Neural crest cell (in vitro differentiated cells): ENCODE measurements at regions not wholly inside any gene's neighbourhood (a gene's known extent, or its start where the extent isn't known, plus 50 kb on each side); places are given as distances from the start of the nearest gene placed in this dataset.

Experiments
- DNase-seq: peaks from one replicate; pipeline ENCODE4 v3.0.0; 2021; ENCODE audit warnings: low read depth, mixed read lengths, low spot score
- H3K27ac Mint-ChIP-seq: one replicate; pipeline ENCODE4 v1.8.0; 2021; ENCODE audit warnings: mild to moderate bottlenecking, mixed read lengths; ENCODE audit not compliant: unreplicated experiment
- H3K27me3 Mint-ChIP-seq: 2 replicates; pipeline ENCODE4 v1.8.0; 2021; ENCODE audit warnings: low read depth, mild to moderate bottlenecking, mixed read lengths
- H3K36me3 Mint-ChIP-seq: 2 replicates; pipeline ENCODE4 v1.8.0; 2021; ENCODE audit warnings: low read depth, mild to moderate bottlenecking, mixed read lengths
- H3K4me1 Mint-ChIP-seq: 2 replicates; pipeline ENCODE4 v1.8.0; 2021; ENCODE audit warnings: mixed read lengths
- H3K4me3 Mint-ChIP-seq: one replicate; pipeline ENCODE4 v1.8.0; 2021; ENCODE audit warnings: mild to moderate bottlenecking, mixed read lengths
- H3K9me3 Mint-ChIP-seq: 2 replicates; pipeline ENCODE4 v1.8.0; 2021; ENCODE audit warnings: mixed read lengths
- TF ChIP-seq, protein P1 (sequence below): fragments of 200-600 bp; sonication (generic); conservative IDR thresholded peaks from 2 replicates; pipeline ENCODE4 v1.5.0; 2021; ENCODE audit warnings: antibody characterized with exemption, mild to moderate bottlenecking

DNA sequence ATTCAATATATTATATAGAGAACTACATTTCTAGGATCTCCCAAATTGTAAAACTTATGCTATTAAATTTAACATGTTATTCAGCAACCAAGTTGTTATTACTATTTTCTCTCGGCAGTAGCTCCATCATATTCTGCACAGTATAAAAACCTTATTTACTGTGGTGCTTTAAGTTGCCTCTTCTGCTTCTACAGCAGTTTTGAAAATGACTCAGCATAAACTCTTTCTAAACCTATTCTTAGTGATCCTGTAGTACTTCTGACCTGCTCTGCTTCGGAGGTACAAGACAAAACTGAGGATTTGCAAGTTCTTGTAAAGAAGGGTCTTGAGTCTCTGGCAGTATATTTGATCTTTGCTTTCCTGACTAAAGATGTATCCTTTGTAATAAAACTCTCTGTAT is 567.2 kb downstream of the TMX3 start:
- Mint-ChIP-seq H3K4me3 (no peak overlapping the region), H3K9me3 (no peaks in the 10 kb centered on the region), H3K27me3 (no peaks in the 10 kb centered on the region), H3K27ac (peak overlapping the region; percentile 5), H3K36me3 (no peaks in the 10 kb centered on the region), H3K4me1 (peaks cover 18% of the 10 kb centered on the region)
- no peak for DNase-seq
- TF ChIP-seq, protein P1, sequence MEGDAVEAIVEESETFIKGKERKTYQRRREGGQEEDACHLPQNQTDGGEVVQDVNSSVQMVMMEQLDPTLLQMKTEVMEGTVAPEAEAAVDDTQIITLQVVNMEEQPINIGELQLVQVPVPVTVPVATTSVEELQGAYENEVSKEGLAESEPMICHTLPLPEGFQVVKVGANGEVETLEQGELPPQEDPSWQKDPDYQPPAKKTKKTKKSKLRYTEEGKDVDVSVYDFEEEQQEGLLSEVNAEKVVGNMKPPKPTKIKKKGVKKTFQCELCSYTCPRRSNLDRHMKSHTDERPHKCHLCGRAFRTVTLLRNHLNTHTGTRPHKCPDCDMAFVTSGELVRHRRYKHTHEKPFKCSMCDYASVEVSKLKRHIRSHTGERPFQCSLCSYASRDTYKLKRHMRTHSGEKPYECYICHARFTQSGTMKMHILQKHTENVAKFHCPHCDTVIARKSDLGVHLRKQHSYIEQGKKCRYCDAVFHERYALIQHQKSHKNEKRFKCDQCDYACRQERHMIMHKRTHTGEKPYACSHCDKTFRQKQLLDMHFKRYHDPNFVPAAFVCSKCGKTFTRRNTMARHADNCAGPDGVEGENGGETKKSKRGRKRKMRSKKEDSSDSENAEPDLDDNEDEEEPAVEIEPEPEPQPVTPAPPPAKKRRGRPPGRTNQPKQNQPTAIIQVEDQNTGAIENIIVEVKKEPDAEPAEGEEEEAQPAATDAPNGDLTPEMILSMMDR = no peak

DNA sequence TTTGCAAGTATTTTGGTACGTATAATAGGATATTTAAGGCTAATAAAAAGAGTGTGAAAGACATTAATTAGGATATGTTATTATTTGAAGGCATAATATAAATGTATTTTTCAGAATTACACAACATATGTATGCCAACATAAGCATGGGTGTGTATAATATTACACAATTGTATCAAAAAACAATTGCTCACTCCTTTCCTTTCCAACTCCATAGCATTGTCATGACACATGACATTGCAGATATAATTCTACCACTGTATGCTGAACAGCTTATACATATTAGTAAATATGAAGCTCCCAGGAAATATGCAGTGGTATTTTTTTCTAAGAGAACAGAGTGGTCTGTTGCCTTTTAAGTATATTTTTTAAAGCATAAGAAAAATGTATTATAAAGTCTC is 593.1 kb downstream of the TMX3 start:
- no peaks in the 10 kb centered on the region for H3K9me3 Mint-ChIP-seq
- H3K27ac Mint-ChIP-seq = no peak overlapping the region
- no peak overlapping the region for H3K4me3 Mint-ChIP-seq
- DNase-seq = no peak
- no peaks in the 10 kb centered on the region for H3K27me3 Mint-ChIP-seq
- TF ChIP-seq, protein P1 = no peak
- no peaks in the 10 kb centered on the region for H3K4me1 Mint-ChIP-seq
- H3K36me3 Mint-ChIP-seq = no peaks in the 10 kb centered on the region

DNA sequence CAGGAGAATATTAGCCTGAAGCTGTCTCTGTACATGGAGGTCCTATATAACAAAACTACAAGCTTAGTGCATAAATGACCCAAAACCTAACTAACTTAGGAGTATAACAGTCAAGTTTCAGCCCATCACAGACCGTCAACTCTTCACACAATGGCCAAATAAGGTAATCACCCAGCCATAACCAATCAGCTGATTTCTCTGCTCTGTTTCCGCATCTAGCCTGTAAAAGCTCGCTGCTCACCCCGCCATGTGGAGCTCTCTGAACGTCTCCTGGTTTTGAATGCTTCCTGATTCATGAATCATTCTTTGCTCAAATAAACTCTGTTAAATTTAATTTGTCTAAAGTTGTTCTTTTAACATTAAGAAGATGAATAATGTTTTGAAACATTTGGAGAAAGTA is 593.6 kb downstream of the TMX3 start:
- DNase-seq = no peak
- TF ChIP-seq, protein P1 = no peak
- H3K4me3 Mint-ChIP-seq = no peak overlapping the region
- H3K27ac Mint-ChIP-seq = no peak overlapping the region
- H3K4me1 Mint-ChIP-seq = no peaks in the 10 kb centered on the region
- no peaks in the 10 kb centered on the region for H3K9me3 Mint-ChIP-seq
- no peaks in the 10 kb centered on the region for H3K36me3 Mint-ChIP-seq
- H3K27me3 Mint-ChIP-seq = no peaks in the 10 kb centered on the region

DNA sequence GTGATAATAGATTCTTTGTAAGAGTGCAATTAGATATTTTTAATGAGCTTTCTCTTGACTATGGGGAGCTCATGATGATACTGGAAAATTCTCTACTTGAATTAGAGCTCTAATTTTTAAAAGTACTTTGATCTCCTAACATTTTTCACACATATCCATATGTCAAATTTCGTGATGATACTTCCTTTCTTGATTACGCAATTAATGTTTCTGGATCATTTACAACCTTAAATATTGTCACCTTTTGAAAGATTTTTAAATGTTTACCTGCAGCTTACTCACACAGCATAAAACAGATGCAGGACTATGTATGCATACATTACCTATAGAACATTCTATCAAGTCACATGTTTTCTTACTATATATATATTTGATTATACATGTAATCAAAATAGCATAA is 598.5 kb upstream of the DSEL start:
- H3K27me3 Mint-ChIP-seq = no peaks in the 10 kb centered on the region
- no peaks in the 10 kb centered on the region for H3K9me3 Mint-ChIP-seq
- no peak for DNase-seq
- no peak overlapping the region for H3K4me3 Mint-ChIP-seq
- H3K36me3 Mint-ChIP-seq = no peaks in the 10 kb centered on the region
- no peak overlapping the region for H3K27ac Mint-ChIP-seq
- TF ChIP-seq, protein P1 = no peak
- H3K4me1 Mint-ChIP-seq = no peaks in the 10 kb centered on the region

- TF ChIP-seq, protein P1 = no peak
- no peaks in the 10 kb centered on the region for H3K36me3 Mint-ChIP-seq
- H3K27ac Mint-ChIP-seq = no peak overlapping the region
- H3K9me3 Mint-ChIP-seq = no peaks in the 10 kb centered on the region
- H3K27me3 Mint-ChIP-seq = no peaks in the 10 kb centered on the region
- no peak overlapping the region for H3K4me3 Mint-ChIP-seq
- no peaks in the 10 kb centered on the region for H3K4me1 Mint-ChIP-seq
- DNase-seq = no peak
Measured at GRCh38 chr18:68104036-68104435, 587.5 kb upstream of the DSEL start.

- Mint-ChIP-seq H3K4me3 (no peak overlapping the region), H3K27ac (peak overlapping the region; percentile 14), H3K9me3 (no peaks in the 10 kb centered on the region), H3K36me3 (no peaks in the 10 kb centered on the region), H3K4me1 (no peaks in the 10 kb centered on the region), H3K27me3 (no peaks in the 10 kb centered on the region)
- DNase-seq = no peak
- TF ChIP-seq, protein P1 = no peak
Measured at GRCh38 chr18:68103561-68103960, 587.0 kb upstream of the DSEL start.
